Testis (tissue), 2 donors: ENCODE measurements at regions not wholly inside any gene's neighbourhood (a gene's known extent, or its start where the extent isn't known, plus 50 kb on each side); places are given as distances from the start of the nearest gene placed in this dataset.

Experiments used
- DNase-seq: peaks from one replicate; pipeline ENCODE4 v3.0.0-alpha.2; 2019
- H3K27ac ChIP-seq, 2 donors: fragments of 200-600 bp; sonication (generic); one replicate each; pipeline ENCODE4 v1.5.1; 2019
- H3K27me3 ChIP-seq: fragments of 200-600 bp; sonication (generic); one replicate; pipeline ENCODE4 v1.5.1; 2019
- H3K36me3 ChIP-seq: fragments of 200-600 bp; sonication (generic); one replicate; pipeline ENCODE4 v1.5.1; 2017; ENCODE audit warnings: low read depth; ENCODE audit errors: missing control alignments
- H3K4me1 ChIP-seq: fragments of 200-600 bp; sonication (generic); one replicate; pipeline ENCODE4 v1.5.1; 2019
- H3K4me3 ChIP-seq, 2 donors: fragments of 200-600 bp; sonication (generic); one replicate each; pipeline ENCODE4 v1.5.1; 2017 to 2019
- H3K9me3 ChIP-seq: fragments of 200-600 bp; sonication (generic); one replicate; pipeline ENCODE4 v1.5.1; 2017
- POLR2A ChIP-seq: fragments of 450-650 bp; IDR thresholded peaks from one replicate; pipeline ENCODE4 v1.6.1; 2017; ENCODE audit warnings: antibody characterized with exemption, mild to moderate bottlenecking, moderate library complexity
- WGBS, 2 donors: methylation state at CpG; one replicate each; pipeline ENCODE4 v1.1.5; 2018; 5-methylcytosine and 5-hydroxymethylcytosine counted together
- intact Hi-C: fragments of 100-400 bp; cut with DNase I; formaldehyde crosslinking; loops from one replicate; pipeline ENCODE4 v1.15.1; 2023; ENCODE audit warnings: low total_unique reads
- TF ChIP-seq, protein P1 (sequence below), 3 experiments: fragments of 450-650 bp in 2 of 3; fragments of 200-600 bp in 1 of 3; sonication (generic) in 1 of 3; IDR thresholded peaks; one replicate each; pipeline ENCODE4 v1.5.1; 2016 to 2019; ENCODE audit warnings: antibody characterized with exemption in 3 of 3, mild to moderate bottlenecking in 2 of 3, moderate library complexity in 1 of 3

DNA sequence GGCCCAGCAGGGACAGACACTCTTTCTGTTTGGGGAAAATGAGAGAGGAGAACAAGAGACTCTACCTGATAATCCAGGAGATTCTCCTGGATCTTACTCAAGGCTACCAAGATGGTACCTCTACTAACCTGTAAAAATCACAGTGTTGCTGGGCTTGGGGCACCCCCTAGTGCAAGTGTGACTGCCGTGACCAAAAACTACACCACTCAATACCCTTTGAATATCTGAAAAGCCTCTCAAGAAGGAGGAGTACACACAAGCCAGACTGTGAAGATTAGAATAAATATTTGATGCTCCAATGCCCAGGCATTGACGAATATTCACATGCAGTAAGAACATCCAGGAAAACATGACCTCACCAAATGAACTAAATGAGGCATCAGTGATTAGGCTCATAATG, 965.4 kb downstream of the LRFN5 start:
- TF ChIP-seq POLR2A = no peak
- TF ChIP-seq, protein P1, sequence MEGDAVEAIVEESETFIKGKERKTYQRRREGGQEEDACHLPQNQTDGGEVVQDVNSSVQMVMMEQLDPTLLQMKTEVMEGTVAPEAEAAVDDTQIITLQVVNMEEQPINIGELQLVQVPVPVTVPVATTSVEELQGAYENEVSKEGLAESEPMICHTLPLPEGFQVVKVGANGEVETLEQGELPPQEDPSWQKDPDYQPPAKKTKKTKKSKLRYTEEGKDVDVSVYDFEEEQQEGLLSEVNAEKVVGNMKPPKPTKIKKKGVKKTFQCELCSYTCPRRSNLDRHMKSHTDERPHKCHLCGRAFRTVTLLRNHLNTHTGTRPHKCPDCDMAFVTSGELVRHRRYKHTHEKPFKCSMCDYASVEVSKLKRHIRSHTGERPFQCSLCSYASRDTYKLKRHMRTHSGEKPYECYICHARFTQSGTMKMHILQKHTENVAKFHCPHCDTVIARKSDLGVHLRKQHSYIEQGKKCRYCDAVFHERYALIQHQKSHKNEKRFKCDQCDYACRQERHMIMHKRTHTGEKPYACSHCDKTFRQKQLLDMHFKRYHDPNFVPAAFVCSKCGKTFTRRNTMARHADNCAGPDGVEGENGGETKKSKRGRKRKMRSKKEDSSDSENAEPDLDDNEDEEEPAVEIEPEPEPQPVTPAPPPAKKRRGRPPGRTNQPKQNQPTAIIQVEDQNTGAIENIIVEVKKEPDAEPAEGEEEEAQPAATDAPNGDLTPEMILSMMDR (IDR thresholded peaks at IDR 0.05) = no peak
- Histone ChIP-seq H3K4me3 (no peak overlapping the region), H3K36me3 (no peaks in the 10 kb centered on the region), H3K27me3 (no peaks in the 10 kb centered on the region), H3K4me1 (no peaks in the 10 kb centered on the region), H3K9me3 (no peaks in the 10 kb centered on the region), H3K27ac (no peak overlapping the region)
- 79 to 80% methylated on average over 2 of the region's 2 CpGs for WGBS, 2 donors
- DNase-seq = no peak
- intact Hi-C loops = no loop called here

DNA sequence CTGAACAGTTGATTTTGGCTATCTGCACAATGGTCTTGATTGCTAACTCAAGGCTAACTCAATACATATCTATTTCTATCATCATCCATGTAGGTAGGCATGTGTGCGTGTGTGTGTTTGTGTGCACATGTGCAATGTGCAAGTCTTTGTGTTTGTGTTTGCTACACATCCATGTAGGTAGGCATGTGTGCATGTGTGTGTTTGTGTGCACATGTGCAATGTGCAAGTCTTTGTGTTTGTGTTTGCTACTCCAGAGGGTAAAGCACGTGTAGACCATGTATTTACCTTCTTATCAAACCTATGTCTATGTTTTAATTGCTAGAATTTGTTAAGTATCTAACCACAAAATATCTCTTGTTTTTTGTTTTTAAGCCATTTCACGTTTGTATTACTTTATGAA, 962.6 kb downstream of the LRFN5 start:
- intact Hi-C loops = no loop called here
- H3K27ac ChIP-seq = no peak overlapping the region
- H3K4me3 ChIP-seq = no peak overlapping the region
- no peaks in the 10 kb centered on the region for H3K27me3 ChIP-seq
- TF ChIP-seq, protein P1 (IDR thresholded peaks at IDR 0.05) = no peak
- TF ChIP-seq POLR2A = no peak
- WGBS, 2 donors = 71 to 82% methylated on average over 3 of the region's 3 CpGs
- no peaks in the 10 kb centered on the region for H3K36me3 ChIP-seq
- DNase-seq = no peak
- H3K4me1 ChIP-seq = no peaks in the 10 kb centered on the region
- no peaks in the 10 kb centered on the region for H3K9me3 ChIP-seq

DNA sequence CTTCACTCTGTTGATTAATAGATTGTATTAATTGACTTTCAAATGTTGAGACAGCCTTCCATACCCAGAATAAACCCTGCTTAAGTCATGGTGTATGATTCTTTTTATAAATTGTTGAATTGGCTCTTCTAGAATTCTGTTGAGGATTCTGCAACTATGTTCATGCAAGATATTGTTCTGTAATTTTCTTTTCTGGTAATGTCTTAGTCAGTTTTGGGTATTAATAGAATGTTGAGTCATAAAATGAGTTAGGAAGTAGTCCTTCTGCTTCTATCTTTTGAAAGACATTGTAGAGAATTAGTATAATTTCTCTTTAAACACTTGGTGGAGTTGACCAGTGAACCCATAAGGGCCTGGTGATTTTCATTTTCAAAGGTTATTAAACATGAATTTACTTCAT, 958.9 kb downstream of the LRFN5 start:
- H3K4me3 ChIP-seq = no peak overlapping the region
- intact Hi-C loops = no loop called here
- no peaks in the 10 kb centered on the region for H3K36me3 ChIP-seq
- TF ChIP-seq, protein P1 (IDR thresholded peaks at IDR 0.05) = no peak
- no peak for TF ChIP-seq POLR2A
- H3K27me3 ChIP-seq = no peaks in the 10 kb centered on the region
- no peak overlapping the region for H3K27ac ChIP-seq
- no peaks in the 10 kb centered on the region for H3K4me1 ChIP-seq
- DNase-seq = no peak
- H3K9me3 ChIP-seq = no peaks in the 10 kb centered on the region

DNA sequence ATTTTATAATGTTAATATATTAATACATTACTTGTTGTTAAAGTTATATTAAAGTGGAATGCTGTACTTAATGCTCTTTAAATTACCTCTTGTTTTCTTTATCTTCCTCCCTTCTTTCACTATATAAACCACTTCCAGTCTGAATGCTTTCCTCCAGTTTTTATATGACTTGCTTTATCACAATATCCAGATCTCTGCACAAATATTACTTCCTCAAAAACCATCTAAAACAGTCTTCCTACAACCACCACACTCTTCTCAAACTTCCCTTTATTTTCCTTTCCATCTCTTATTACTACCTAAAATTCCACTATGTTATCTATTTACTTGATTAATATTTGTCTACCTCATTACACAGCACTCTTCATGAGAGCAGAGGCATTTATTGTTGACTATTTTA, 956.6 kb downstream of the LRFN5 start:
- Histone ChIP-seq H3K27ac (no peak overlapping the region), H3K4me3 (no peak overlapping the region), H3K36me3 (no peaks in the 10 kb centered on the region), H3K27me3 (no peaks in the 10 kb centered on the region), H3K9me3 (no peaks in the 10 kb centered on the region), H3K4me1 (no peaks in the 10 kb centered on the region)
- intact Hi-C loops = no loop called here
- DNase-seq = no peak
- TF ChIP-seq, protein P1 (IDR thresholded peaks at IDR 0.05) = no peak
- TF ChIP-seq POLR2A = no peak

DNA sequence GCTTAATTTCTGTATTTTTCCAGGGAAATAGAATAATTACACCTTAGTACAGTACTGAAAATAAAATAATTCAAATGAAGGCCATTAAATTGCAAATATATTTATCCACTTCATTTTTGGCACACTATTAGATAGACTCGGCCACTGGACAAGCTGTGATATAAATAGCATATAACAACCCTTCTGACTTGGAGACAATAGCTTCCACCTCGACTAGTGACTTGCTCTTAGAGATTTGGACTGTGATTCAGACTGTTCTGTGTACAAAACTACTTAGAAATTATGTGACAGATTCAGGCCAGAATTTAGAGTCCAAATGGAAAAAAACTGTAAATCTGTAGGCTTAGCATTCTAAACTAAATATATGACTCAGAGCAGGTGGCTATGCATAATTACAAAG, 949.9 kb downstream of the LRFN5 start:
- no peaks in the 10 kb centered on the region for H3K9me3 ChIP-seq
- TF ChIP-seq, protein P1 (IDR thresholded peaks at IDR 0.05) = no peak
- no peak for TF ChIP-seq POLR2A
- intact Hi-C loops = no loop called here
- no peaks in the 10 kb centered on the region for H3K4me1 ChIP-seq
- no peak for DNase-seq
- no peak overlapping the region for H3K4me3 ChIP-seq
- 66 to 73% methylated on average over 2 of the region's 2 CpGs for WGBS, 2 donors
- H3K36me3 ChIP-seq = no peaks in the 10 kb centered on the region
- no peaks in the 10 kb centered on the region for H3K27me3 ChIP-seq
- no peak overlapping the region for H3K27ac ChIP-seq
